IPS-20b (cell line): ENCODE measurements at regions not wholly inside any gene's neighbourhood (a gene's known extent, or its start where the extent isn't known, plus 50 kb on each side); places are given as distances from the start of the nearest gene placed in this dataset.

Experiments used
- H3K27ac ChIP-seq: one replicate; pipeline ENCODE4 v1.5.1; 2013; ENCODE audit warnings: low read length
- H3K27me3 ChIP-seq: 2 replicates; pipeline ENCODE4 v1.6.1; 2013; ENCODE audit warnings: mild to moderate bottlenecking, low read length, inconsistent platforms; ENCODE audit not compliant: insufficient read depth
- H3K36me3 ChIP-seq: 2 replicates; pipeline ENCODE4 v1.6.1; 2013; ENCODE audit warnings: low read depth, mild to moderate bottlenecking, inconsistent platforms, low read length, moderate library complexity; ENCODE audit not compliant: insufficient read depth
- H3K4me1 ChIP-seq: 2 replicates; pipeline ENCODE4 v1.6.1; 2013; ENCODE audit warnings: mild to moderate bottlenecking, control low read depth, inconsistent platforms, low read length, moderate library complexity; ENCODE audit not compliant: insufficient read depth
- H3K4me3 ChIP-seq: 2 replicates; pipeline ENCODE4 v1.5.1; 2013; ENCODE audit warnings: mild to moderate bottlenecking, low read length, inconsistent platforms
- H3K9ac ChIP-seq: 2 replicates; pipeline ENCODE4 v1.6.1; 2013; ENCODE audit warnings: low read depth, mild to moderate bottlenecking, inconsistent platforms, low read length, moderate library complexity
- H3K9me3 ChIP-seq: 2 replicates; pipeline ENCODE4 v1.6.1; 2013; ENCODE audit warnings: mild to moderate bottlenecking, low read depth, low read length, inconsistent platforms; ENCODE audit not compliant: insufficient read depth

DNA sequence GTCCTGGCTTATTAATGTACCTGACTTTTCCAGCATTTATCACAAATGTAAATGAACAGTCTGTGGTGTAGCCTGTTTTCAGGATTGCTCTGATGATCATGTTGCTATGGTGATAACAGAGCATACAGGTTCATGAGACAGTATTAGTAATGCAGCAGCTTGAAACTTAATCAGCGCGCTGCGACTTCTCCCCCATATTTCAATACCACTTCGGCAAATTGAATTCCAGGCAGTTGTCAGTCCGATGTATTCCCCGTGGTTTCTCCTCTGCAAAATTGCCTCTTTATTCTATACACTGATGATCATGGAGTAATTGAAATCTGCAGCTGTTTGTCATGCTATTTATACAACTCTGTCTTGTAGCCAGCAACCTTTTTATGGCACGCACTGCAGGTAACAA lies 239.3 kb downstream of the C4orf33 start:
- Histone ChIP-seq H3K9me3 (no peaks in the 10 kb centered on the region), H3K9ac (no peak overlapping the region), H3K4me1 (peaks cover 17% of the 10 kb centered on the region; the same call in 1 of the 2 replicates), H3K27ac (no peak overlapping the region), H3K4me3 (no peak overlapping the region), H3K36me3 (no peaks in the 10 kb centered on the region), H3K27me3 (no peaks in the 10 kb centered on the region)

GRCh38 chr4:129335818-129336217 lies 239.9 kb downstream of the C4orf33 start:
- Histone ChIP-seq H3K9ac (no peak overlapping the region), H3K36me3 (no peaks in the 10 kb centered on the region), H3K27ac (no peak overlapping the region), H3K4me3 (no peak overlapping the region), H3K4me1 (peaks cover 17% of the 10 kb centered on the region; the same call in 1 of the 2 replicates), H3K9me3 (no peaks in the 10 kb centered on the region), H3K27me3 (no peaks in the 10 kb centered on the region)

DNA sequence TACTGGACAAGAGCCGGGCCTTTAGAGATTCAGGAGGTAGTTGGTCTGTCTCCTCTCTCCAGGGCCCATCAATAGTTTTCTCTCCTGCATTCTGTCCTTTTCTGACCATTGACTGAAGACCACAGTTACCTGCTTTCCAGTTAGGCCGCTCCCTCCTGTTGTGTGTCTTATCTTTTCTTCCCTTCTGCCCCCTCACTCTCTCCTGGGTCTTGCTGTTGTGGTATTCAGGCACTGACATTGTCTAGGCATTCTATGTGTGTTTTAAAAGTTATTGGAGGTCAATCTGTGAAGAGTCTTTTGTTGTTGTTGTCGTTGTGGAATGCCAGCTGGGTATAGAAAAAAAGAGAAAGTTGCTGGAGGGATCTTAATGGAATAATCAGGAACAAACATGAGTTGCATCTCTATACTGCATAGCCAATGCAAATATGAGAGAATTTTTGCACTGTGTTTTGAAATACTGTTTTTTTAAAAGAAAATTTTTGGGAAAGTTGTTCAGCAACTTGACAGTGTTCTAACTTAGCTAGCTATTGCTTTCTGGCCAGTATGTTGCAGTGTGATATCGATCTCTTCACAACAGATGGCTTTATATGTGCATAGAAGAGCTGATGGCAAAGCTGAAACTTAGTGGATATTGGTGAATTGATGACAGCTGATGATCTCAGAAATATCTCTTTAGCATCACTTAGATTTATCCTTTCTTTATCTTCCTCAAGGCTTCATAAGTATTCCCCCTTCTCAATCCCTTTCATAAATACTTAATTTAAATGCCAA lies 240.7 kb downstream of the C4orf33 start:
- no peak overlapping the region for H3K9ac ChIP-seq
- no peaks in the 10 kb centered on the region for H3K27me3 ChIP-seq
- H3K4me1 ChIP-seq, result peaks cover 17% of the 10 kb centered on the region; the same call in 1 of the 2 replicates
- H3K36me3 ChIP-seq, result no peaks in the 10 kb centered on the region
- H3K27ac ChIP-seq, result no peak overlapping the region
- no peaks in the 10 kb centered on the region for H3K9me3 ChIP-seq
- no peak overlapping the region for H3K4me3 ChIP-seq

DNA sequence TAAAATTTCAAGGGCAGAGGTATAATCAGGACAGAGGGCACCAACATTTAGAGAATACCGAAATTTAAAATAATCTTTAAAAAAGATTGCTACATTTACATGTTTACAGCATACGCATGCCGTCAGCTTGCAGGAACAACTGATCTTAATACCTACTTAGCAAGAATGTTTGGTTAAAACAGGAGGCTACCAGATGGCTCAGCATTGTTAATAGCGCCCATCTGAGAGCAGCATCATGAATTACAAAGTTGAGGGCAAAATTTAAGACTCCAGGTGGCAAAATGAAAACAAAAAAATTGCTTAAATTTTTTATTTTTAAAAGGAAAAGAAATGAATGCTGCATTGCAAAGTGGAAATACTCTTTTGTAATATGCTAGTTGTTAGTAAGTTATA lies 241.3 kb downstream of the C4orf33 start:
- Histone ChIP-seq H3K9me3 (no peaks in the 10 kb centered on the region), H3K27ac (no peak overlapping the region), H3K36me3 (no peaks in the 10 kb centered on the region), H3K27me3 (no peaks in the 10 kb centered on the region), H3K4me1 (peaks cover 17% of the 10 kb centered on the region; the same call in 1 of the 2 replicates), H3K9ac (no peak overlapping the region), H3K4me3 (no peak overlapping the region)

- no peaks in the 10 kb centered on the region for H3K9me3 ChIP-seq
Observed at GRCh38 chr4:129342819-129343408, 247.0 kb downstream of the C4orf33 start.

DNA sequence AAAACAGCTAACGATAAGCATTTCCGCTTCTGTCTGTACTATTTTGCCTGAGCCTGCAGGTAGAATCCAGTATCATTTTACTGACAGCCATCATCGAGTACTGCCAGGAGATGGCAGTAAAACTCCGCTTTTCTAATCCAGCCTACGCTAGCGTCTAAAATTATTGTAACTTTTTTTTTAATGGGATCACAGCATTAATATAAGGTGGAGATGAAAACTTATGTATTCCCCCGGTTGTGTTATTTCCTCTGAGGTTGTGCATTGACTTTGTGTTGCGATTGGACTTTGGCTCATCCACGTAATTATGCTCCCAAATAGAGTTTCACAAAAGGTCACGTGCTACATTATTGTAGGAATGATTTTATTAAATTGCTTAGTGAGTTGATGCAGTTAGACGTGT lies 248.1 kb downstream of the C4orf33 start:
- Histone ChIP-seq H3K4me1 (no peaks in the 10 kb centered on the region; the same call in 1 of the 2 replicates), H3K27me3 (no peaks in the 10 kb centered on the region), H3K36me3 (no peaks in the 10 kb centered on the region), H3K9me3 (no peaks in the 10 kb centered on the region), H3K9ac (no peak overlapping the region), H3K4me3 (no peak overlapping the region), H3K27ac (no peak overlapping the region)

More at GRCh38 chr4:129342819-129343408, 247.0 kb downstream of the C4orf33 start:
- Histone ChIP-seq H3K27me3 (no peaks in the 10 kb centered on the region), H3K4me1 (no peaks in the 10 kb centered on the region; the same call in 1 of the 2 replicates), H3K36me3 (no peaks in the 10 kb centered on the region), H3K9ac (no peak overlapping the region), H3K27ac (no peak overlapping the region), H3K4me3 (no peak overlapping the region)

DNA sequence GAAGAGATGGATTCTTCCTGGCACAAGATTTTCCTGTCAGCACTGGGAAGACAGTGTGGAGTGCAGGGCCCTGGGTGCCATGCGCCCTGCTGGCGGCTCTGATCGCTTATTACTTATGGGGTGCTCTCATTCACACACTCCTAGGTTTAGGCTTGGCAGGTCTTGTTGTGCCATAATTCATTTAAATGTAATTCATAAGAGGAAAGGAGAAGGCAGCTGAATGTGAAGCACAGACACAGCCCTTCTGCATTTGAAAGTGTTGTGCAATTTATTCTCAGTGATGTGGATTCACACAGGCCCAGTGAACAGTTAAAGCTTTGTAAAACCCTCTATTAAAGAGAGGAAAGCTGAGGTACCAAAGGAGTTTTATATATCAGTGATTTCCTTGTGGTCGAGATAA lies 249.7 kb downstream of the C4orf33 start:
- no peaks in the 10 kb centered on the region for H3K9me3 ChIP-seq
- H3K27me3 ChIP-seq, result no peaks in the 10 kb centered on the region
- no peak overlapping the region for H3K9ac ChIP-seq
- H3K4me3 ChIP-seq, result no peak overlapping the region
- no peak overlapping the region for H3K27ac ChIP-seq
- H3K36me3 ChIP-seq, result no peaks in the 10 kb centered on the region
- no peaks in the 10 kb centered on the region; the same call in 1 of the 2 replicates for H3K4me1 ChIP-seq

DNA sequence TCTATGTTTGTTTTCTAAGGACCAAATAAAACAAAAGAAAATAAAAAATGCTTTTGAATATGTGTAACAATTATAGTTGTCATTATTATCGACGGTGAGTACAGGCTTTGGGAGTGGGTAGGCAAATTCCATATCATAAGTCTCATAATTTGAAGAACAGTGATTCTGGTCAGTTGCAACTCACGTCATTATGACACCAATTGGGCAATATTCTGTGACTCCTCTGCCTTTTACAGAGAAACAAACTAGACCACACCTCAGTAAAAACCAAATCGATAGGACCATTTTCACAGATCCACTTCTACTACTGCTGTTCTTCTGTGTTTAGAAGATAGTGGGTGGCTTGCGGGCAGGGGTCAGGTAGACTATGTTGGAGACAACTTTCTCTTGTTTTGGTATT lies 250.1 kb downstream of the C4orf33 start:
- H3K4me1 ChIP-seq, result no peaks in the 10 kb centered on the region; the same call in 1 of the 2 replicates
- H3K36me3 ChIP-seq, result no peaks in the 10 kb centered on the region
- no peaks in the 10 kb centered on the region for H3K27me3 ChIP-seq
- H3K9ac ChIP-seq, result no peak overlapping the region
- H3K9me3 ChIP-seq, result no peaks in the 10 kb centered on the region
- H3K27ac ChIP-seq, result no peak overlapping the region
- H3K4me3 ChIP-seq, result no peak overlapping the region

- Histone ChIP-seq H3K27me3 (no peaks in the 10 kb centered on the region), H3K4me3 (no peak overlapping the region), H3K27ac (no peak overlapping the region), H3K9ac (no peak overlapping the region), H3K9me3 (no peaks in the 10 kb centered on the region), H3K36me3 (no peaks in the 10 kb centered on the region), H3K4me1 (no peaks in the 10 kb centered on the region; the same call in 1 of the 2 replicates)
Observed at GRCh38 chr4:129346734-129347133, 250.8 kb downstream of the C4orf33 start.

DNA sequence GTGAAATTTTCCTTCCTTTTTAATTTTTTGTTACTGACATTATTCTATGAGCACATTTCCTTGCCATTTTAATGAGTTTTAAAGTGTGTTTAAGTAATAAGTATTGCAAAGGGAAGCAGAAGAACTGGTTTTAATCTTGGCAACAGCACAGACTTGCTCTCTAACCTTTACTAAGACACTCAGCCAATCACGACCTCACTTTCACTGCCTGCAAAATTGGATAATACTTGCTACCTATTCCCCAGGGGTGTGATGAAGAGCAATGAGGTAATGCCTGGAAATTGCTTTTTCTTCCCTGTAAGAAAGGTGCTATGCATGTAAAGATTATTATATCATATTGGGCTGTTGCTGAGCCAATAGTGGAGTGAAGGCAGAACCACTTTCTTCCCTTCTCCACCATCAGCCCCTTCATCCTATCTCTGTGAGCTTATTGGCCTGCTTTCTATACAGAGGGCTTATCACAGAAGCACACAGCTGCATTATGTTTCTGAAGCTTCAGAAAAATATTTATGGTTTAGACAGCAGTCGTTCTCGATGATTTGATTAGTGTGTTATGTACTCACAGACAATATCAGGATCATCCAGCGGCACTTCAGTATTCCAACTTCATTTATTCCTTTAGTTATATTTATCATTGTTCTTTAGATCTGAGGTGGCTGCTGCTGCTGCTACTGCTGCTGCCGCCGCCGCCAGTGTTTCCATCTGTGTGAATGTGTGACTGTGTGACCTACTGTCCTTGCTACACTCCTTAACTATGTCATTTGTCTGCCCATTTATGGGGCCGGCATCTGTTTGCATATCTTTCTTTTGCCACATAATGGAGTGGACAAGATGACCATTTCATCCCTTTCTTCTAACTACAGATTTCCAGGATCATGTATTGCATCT lies 255.1 kb downstream of the C4orf33 start:
- Histone ChIP-seq H3K9ac (no peak overlapping the region), H3K36me3 (no peaks in the 10 kb centered on the region), H3K4me3 (no peak overlapping the region)

GRCh38 chr4:129352480-129352879 lies 256.5 kb downstream of the C4orf33 start:
- no peak overlapping the region for H3K9ac ChIP-seq
- no peaks in the 10 kb centered on the region for H3K27me3 ChIP-seq
- no peak overlapping the region for H3K27ac ChIP-seq
- H3K4me1 ChIP-seq, result no peaks in the 10 kb centered on the region
- no peak overlapping the region for H3K4me3 ChIP-seq
- no peaks in the 10 kb centered on the region for H3K36me3 ChIP-seq
- no peaks in the 10 kb centered on the region for H3K9me3 ChIP-seq

More for the DNA sequence above, 255.1 kb downstream of the C4orf33 start:
- H3K27ac ChIP-seq, result no peak overlapping the region
- no peaks in the 10 kb centered on the region for H3K9me3 ChIP-seq
- H3K4me1 ChIP-seq, result no peaks in the 10 kb centered on the region
- no peaks in the 10 kb centered on the region for H3K27me3 ChIP-seq
